ENCODE measurements at regions not wholly inside any gene's neighbourhood (a gene's known extent, or its start where the extent isn't known, plus 50 kb on each side); places are given as distances from the start of the nearest gene placed in this dataset.

DNA sequence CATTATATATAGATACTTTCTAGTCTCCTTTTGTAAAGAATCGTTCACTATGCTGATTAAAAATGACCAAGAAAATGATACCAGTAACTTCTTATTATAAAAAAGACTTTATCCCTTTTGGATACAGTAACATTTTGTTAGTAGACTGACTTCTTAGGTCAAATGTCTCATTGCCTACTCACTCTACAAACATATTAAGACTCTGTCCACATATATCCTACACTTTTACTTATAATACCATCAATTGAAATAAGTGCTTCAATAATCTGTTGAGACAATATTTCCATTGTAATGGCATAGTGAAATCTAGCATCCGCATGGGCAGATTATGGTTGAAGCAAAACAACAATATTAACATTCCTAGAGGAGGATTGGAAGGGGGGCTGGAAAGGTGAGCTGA lies 180.6 kb downstream of the ARL4A start:
- Histone ChIP-seq H3K4me1 (ENCODE audit: control insufficient read depth in 4 of 4, insufficient read depth in 4 of 4, low read length in 3 of 4) (no peaks in the 10 kb centered on the region), H3K36me3 (ENCODE audit: control insufficient read depth in 4 of 4, insufficient read depth in 3 of 4, low read depth in 1 of 4, low read length in 3 of 4) (no peaks in the 10 kb centered on the region), H3K27ac (ENCODE audit: low read depth in 1 of 2, low read length in 2 of 2) (no peak overlapping the region), H3K4me3 (ENCODE audit: low read depth in 1 of 3, low read length in 3 of 3) (no peak overlapping the region), H3K9ac (ENCODE audit: low read depth in 1 of 2, low read length in 2 of 2) (no peak overlapping the region), H3K27me3 (ENCODE audit: control insufficient read depth in 4 of 4, insufficient read depth in 4 of 4, low read length in 3 of 4) (no peaks in the 10 kb centered on the region), H3K9me3 (ENCODE audit: control insufficient read depth in 4 of 4, low read length in 3 of 4) (no peaks in the 10 kb centered on the region)
- DNase-seq (ENCODE audit: low spot score) = no peak
- WGBS = 83% methylated on average over 2 of the region's 2 CpGs
- no peak for TF ChIP-seq SP1 (IDR thresholded peaks at IDR 0.05)
- TF ChIP-seq JUND (IDR thresholded peaks at IDR 0.05) = no peak
- TF ChIP-seq HNF4G (IDR thresholded peaks at IDR 0.05) = no peak
- TF ChIP-seq FOXA2 (IDR thresholded peaks at IDR 0.05) = no peak
- TF ChIP-seq GABPA (IDR thresholded peaks at IDR 0.05 in 1 of 2, conservative IDR thresholded peaks at IDR 0.05 in 1 of 2) = no peak
- TF ChIP-seq CTCF (IDR thresholded peaks at IDR 0.05; ENCODE audit: low read depth, low read length, missing input control) = no peak
- no peak for TF ChIP-seq NR2F2 (IDR thresholded peaks at IDR 0.05)
- TF ChIP-seq TAF1 (conservative IDR thresholded peaks at IDR 0.05) = no peak
- TF ChIP-seq, protein P1, sequence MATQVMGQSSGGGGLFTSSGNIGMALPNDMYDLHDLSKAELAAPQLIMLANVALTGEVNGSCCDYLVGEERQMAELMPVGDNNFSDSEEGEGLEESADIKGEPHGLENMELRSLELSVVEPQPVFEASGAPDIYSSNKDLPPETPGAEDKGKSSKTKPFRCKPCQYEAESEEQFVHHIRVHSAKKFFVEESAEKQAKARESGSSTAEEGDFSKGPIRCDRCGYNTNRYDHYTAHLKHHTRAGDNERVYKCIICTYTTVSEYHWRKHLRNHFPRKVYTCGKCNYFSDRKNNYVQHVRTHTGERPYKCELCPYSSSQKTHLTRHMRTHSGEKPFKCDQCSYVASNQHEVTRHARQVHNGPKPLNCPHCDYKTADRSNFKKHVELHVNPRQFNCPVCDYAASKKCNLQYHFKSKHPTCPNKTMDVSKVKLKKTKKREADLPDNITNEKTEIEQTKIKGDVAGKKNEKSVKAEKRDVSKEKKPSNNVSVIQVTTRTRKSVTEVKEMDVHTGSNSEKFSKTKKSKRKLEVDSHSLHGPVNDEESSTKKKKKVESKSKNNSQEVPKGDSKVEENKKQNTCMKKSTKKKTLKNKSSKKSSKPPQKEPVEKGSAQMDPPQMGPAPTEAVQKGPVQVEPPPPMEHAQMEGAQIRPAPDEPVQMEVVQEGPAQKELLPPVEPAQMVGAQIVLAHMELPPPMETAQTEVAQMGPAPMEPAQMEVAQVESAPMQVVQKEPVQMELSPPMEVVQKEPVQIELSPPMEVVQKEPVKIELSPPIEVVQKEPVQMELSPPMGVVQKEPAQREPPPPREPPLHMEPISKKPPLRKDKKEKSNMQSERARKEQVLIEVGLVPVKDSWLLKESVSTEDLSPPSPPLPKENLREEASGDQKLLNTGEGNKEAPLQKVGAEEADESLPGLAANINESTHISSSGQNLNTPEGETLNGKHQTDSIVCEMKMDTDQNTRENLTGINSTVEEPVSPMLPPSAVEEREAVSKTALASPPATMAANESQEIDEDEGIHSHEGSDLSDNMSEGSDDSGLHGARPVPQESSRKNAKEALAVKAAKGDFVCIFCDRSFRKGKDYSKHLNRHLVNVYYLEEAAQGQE (IDR thresholded peaks at IDR 0.05) = no peak
- TF ChIP-seq FOXA1 (IDR thresholded peaks at IDR 0.05) = no peak
- TF ChIP-seq RXRA (IDR thresholded peaks at IDR 0.05) = no peak
- no peak for TF ChIP-seq HNF4A (conservative IDR thresholded peaks at IDR 0.05)
- TF ChIP-seq, protein P2, sequence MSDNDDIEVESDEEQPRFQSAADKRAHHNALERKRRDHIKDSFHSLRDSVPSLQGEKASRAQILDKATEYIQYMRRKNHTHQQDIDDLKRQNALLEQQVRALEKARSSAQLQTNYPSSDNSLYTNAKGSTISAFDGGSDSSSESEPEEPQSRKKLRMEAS (IDR thresholded peaks at IDR 0.05) = no peak
- TF ChIP-seq, protein P3, sequence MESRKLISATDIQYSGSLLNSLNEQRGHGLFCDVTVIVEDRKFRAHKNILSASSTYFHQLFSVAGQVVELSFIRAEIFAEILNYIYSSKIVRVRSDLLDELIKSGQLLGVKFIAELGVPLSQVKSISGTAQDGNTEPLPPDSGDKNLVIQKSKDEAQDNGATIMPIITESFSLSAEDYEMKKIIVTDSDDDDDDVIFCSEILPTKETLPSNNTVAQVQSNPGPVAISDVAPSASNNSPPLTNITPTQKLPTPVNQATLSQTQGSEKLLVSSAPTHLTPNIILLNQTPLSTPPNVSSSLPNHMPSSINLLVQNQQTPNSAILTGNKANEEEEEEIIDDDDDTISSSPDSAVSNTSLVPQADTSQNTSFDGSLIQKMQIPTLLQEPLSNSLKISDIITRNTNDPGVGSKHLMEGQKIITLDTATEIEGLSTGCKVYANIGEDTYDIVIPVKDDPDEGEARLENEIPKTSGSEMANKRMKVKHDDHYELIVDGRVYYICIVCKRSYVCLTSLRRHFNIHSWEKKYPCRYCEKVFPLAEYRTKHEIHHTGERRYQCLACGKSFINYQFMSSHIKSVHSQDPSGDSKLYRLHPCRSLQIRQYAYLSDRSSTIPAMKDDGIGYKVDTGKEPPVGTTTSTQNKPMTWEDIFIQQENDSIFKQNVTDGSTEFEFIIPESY (IDR thresholded peaks at IDR 0.05) = no peak
- no peak for TF ChIP-seq YY1 (IDR thresholded peaks at IDR 0.05)

DNA sequence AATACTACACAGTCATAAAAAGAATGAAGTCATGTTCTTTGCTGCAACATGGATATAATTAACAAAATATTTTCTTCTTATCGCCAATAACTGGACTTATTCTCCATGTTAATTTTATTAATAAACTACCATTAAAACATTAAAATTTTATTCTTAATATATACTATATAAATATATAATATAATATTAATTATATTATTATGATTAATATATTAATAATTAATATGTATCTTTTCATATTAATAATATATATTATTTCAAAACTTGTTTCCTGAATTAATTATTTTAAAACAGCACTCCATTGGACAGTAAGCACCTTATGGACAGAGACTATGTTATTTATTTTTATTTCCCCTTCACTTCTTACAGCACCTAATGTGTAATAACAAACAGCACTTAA lies 182.8 kb downstream of the ARL4A start:
- no peaks in the 10 kb centered on the region for H3K36me3 ChIP-seq (ENCODE audit: control insufficient read depth in 4 of 4, insufficient read depth in 3 of 4, low read depth in 1 of 4, low read length in 3 of 4)
- no peak overlapping the region for H3K4me3 ChIP-seq (ENCODE audit: low read depth in 1 of 3, low read length in 3 of 3)
- H3K9me3 ChIP-seq (ENCODE audit: control insufficient read depth in 4 of 4, low read length in 3 of 4) = no peaks in the 10 kb centered on the region
- no peak for DNase-seq (ENCODE audit: low spot score)
- H3K9ac ChIP-seq (ENCODE audit: low read depth in 1 of 2, low read length in 2 of 2) = no peak overlapping the region
- WGBS = 98% methylated on average over 1 of the region's 1 CpG
- TF ChIP-seq TAF1 (conservative IDR thresholded peaks at IDR 0.05) (no peak), HNF4G (IDR thresholded peaks at IDR 0.05) (no peak), FOXA2 (IDR thresholded peaks at IDR 0.05) (no peak), FOXA1 (IDR thresholded peaks at IDR 0.05) (no peak), JUND (IDR thresholded peaks at IDR 0.05) (no peak)
- no peaks in the 10 kb centered on the region for H3K27me3 ChIP-seq (ENCODE audit: control insufficient read depth in 4 of 4, insufficient read depth in 4 of 4, low read length in 3 of 4)
- no peak overlapping the region for H3K27ac ChIP-seq (ENCODE audit: low read depth in 1 of 2, low read length in 2 of 2)
- no peaks in the 10 kb centered on the region for H3K4me1 ChIP-seq (ENCODE audit: control insufficient read depth in 4 of 4, insufficient read depth in 4 of 4, low read length in 3 of 4)

All from liver (tissue), 8 donors.